ENCODE measurements at regions not wholly inside any gene's neighbourhood (a gene's known extent, or its start where the extent isn't known, plus 50 kb on each side); places are given as distances from the start of the nearest gene placed in this dataset.

- H3K79me2 ChIP-seq (ENCODE audit: control insufficient read depth in 1 of 2, insufficient read depth in 2 of 2, low read length in 2 of 2), result no peaks in the 10 kb centered on the region
- FAIRE-seq (no peak), DNase-seq (ENCODE audit: low read depth in 1 of 2, low spot score in 2 of 2) (no peak)
- H2BK120ac ChIP-seq (replicated peaks; ENCODE audit: low read depth, low read length), result no peak overlapping the region
- no peak overlapping the region for H4K8ac ChIP-seq (ENCODE audit: extremely low read depth, insufficient read depth, low read length)
- no peak overlapping the region for H3K4me2 ChIP-seq (ENCODE audit: insufficient read depth in 1 of 2, low read depth in 2 of 2, low read length in 2 of 2)
- H4K5ac ChIP-seq (ENCODE audit: insufficient read length, low read depth, low read length), result no peak overlapping the region
- H3K9me3 ChIP-seq (ENCODE audit: insufficient read depth in 2 of 2, low read depth in 1 of 2, low read length in 1 of 2), result no peaks in the 10 kb centered on the region; a peak in 1 of 4 replicates
- no peak overlapping the region for H2BK20ac ChIP-seq (ENCODE audit: low read length)
- ChIA-PET CTCF (ENCODE audit: partially characterized antibody) (interaction anchor here (0.5 kb wide), 1 partner anchor 104 kb away, joined by 3 read pairs; no protein-coding TSS in a partner anchor), POLR2A (ENCODE audit: partially characterized antibody) (no interaction called here)
- no peaks in the 10 kb centered on the region for H3K27me3 ChIP-seq (replicated peaks in 1 of 4; ENCODE audit: control insufficient read depth in 3 of 4, extremely low read depth in 1 of 4, insufficient read depth in 3 of 4, low read length in 3 of 4)
- H3K56ac ChIP-seq (replicated peaks; ENCODE audit: insufficient read length, low read depth, low read length), result no peak overlapping the region
- H2BK12ac ChIP-seq (ENCODE audit: low read depth, low read length), result no peak overlapping the region
- no peak overlapping the region for H3K9ac ChIP-seq (replicated peaks in 1 of 4; ENCODE audit: extremely low read depth in 1 of 4, low read depth in 3 of 4, low read length in 3 of 4)
- no peak overlapping the region for H3K14ac ChIP-seq (ENCODE audit: insufficient read length)
- H3K36me3 ChIP-seq (ENCODE audit: control insufficient read depth in 2 of 4, insufficient read depth in 4 of 4, low read length in 3 of 4), result no peaks in the 10 kb centered on the region
- H4K20me1 ChIP-seq (replicated peaks in 1 of 2; ENCODE audit: control insufficient read depth in 1 of 2, insufficient read depth in 2 of 2, low read length in 2 of 2), result no peaks in the 10 kb centered on the region
- no peak overlapping the region for H3K4ac ChIP-seq (replicated peaks; ENCODE audit: insufficient read length, low read depth, low read length)
- no peak overlapping the region for H3K4me3 ChIP-seq (ENCODE audit: extremely low read depth in 1 of 4, insufficient read depth in 2 of 4, low read depth in 3 of 4, low read length in 4 of 4)
- no peak overlapping the region for H3K23ac ChIP-seq (ENCODE audit: insufficient read length)
- H2BK5ac ChIP-seq (ENCODE audit: low read depth, low read length), result no peak overlapping the region
- H3K18ac ChIP-seq (ENCODE audit: extremely low read depth, low read length), result no peak overlapping the region
- H2BK15ac ChIP-seq (ENCODE audit: low read length), result no peak overlapping the region
- H3K4me1 ChIP-seq (replicated peaks in 1 of 4; ENCODE audit: control insufficient read depth in 3 of 4, insufficient read depth in 4 of 4, low read length in 3 of 4), result 0 out of 7 replicates have a peak, but pooled peaks cover 0 to 4% (median 0%) of the 10 kb centered on the region in 4 experiments
- H2AK5ac ChIP-seq (ENCODE audit: low read depth, low read length), result no peak overlapping the region
- no peak overlapping the region for H2AFZ ChIP-seq (ENCODE audit: low read length)
- no peaks in the 10 kb centered on the region for H3K79me1 ChIP-seq (ENCODE audit: low read depth, low read length)
- H3K27ac ChIP-seq (ENCODE audit: low read depth, low read length), result no peak overlapping the region
- no peak overlapping the region for H4K91ac ChIP-seq (replicated peaks; ENCODE audit: insufficient read length, low read length)
- no peaks in the 10 kb centered on the region for H3K23me2 ChIP-seq (ENCODE audit: low read depth, low read length)
- no peak for TF ChIP-seq NRF1 (IDR thresholded peaks at IDR 0.05; ENCODE audit: low read depth, low read length)
- no peak for TF ChIP-seq HDAC2 (IDR thresholded peaks at IDR 0.05; ENCODE audit: borderline replicate concordance in 1 of 2, low read depth in 2 of 2, low read length in 2 of 2)
- TF ChIP-seq SIRT6 (IDR thresholded peaks at IDR 0.05; ENCODE audit: low read length), result no peak
- no peak for TF ChIP-seq MAX (IDR thresholded peaks at IDR 0.05)
- no peak for TF ChIP-seq HDAC6 (IDR thresholded peaks at IDR 0.05; ENCODE audit: low read depth, low read length)
- no peak for TF ChIP-seq PHF8 (conservative IDR thresholded peaks at IDR 0.05; ENCODE audit: low read depth, low read length)
- no peak for TF ChIP-seq CBX5 (IDR thresholded peaks at IDR 0.05; ENCODE audit: low read depth, low read length)
- TF ChIP-seq SP4 (IDR thresholded peaks at IDR 0.05; ENCODE audit: low read length), result no peak
- no peak for TF ChIP-seq JUND (IDR thresholded peaks at IDR 0.05; ENCODE audit: low read length)
- no peak for TF ChIP-seq SAP30 (IDR thresholded peaks at IDR 0.05; ENCODE audit: insufficient read depth, insufficient replicate concordance, low read length)
- no peak for TF ChIP-seq SP2 (IDR thresholded peaks at IDR 0.05; ENCODE audit: low read length)
- no peak for TF ChIP-seq ATF2 (IDR thresholded peaks at IDR 0.05; ENCODE audit: low read length)
- TF ChIP-seq POU5F1 (IDR thresholded peaks at IDR 0.05; ENCODE audit: low read depth, low read length), result no peak
- TF ChIP-seq TEAD4 (IDR thresholded peaks at IDR 0.05; ENCODE audit: low read depth, low read length), result no peak
Measured at GRCh38 chr5:124227914-124228313, 518.5 kb downstream of the ZNF608 start.

Measured in H1 (cell line).